ENCODE measurements at regions not wholly inside any gene's neighbourhood (a gene's known extent, or its start where the extent isn't known, plus 50 kb on each side); places are given as distances from the start of the nearest gene placed in this dataset.

- TF ChIP-seq, protein P1, sequence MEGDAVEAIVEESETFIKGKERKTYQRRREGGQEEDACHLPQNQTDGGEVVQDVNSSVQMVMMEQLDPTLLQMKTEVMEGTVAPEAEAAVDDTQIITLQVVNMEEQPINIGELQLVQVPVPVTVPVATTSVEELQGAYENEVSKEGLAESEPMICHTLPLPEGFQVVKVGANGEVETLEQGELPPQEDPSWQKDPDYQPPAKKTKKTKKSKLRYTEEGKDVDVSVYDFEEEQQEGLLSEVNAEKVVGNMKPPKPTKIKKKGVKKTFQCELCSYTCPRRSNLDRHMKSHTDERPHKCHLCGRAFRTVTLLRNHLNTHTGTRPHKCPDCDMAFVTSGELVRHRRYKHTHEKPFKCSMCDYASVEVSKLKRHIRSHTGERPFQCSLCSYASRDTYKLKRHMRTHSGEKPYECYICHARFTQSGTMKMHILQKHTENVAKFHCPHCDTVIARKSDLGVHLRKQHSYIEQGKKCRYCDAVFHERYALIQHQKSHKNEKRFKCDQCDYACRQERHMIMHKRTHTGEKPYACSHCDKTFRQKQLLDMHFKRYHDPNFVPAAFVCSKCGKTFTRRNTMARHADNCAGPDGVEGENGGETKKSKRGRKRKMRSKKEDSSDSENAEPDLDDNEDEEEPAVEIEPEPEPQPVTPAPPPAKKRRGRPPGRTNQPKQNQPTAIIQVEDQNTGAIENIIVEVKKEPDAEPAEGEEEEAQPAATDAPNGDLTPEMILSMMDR (conservative IDR thresholded peaks at IDR 0.05; ENCODE audit: low read length) = no peak
- TF ChIP-seq EZH2phosphoT487 (IDR thresholded peaks at IDR 0.05; ENCODE audit: borderline replicate concordance) = no peak
- no peaks in the 10 kb centered on the region for H3K79me2 ChIP-seq (ENCODE audit: insufficient read depth, low read length)
- no peaks in the 10 kb centered on the region for H3F3A ChIP-seq (ENCODE audit: low read depth)
- no peaks in the 10 kb centered on the region for H3K9me3 ChIP-seq (ENCODE audit: insufficient read depth, low read depth, low read length)
- no peaks in the 10 kb centered on the region for H3K27me3 ChIP-seq (ENCODE audit: insufficient read depth, low read length, poor library complexity, severe bottlenecking)
- no peaks in the 10 kb centered on the region for H3K36me3 ChIP-seq (ENCODE audit: insufficient read depth, low read length)
- H4K20me1 ChIP-seq (ENCODE audit: insufficient read depth, low read length, poor library complexity, severe bottlenecking) = no peaks in the 10 kb centered on the region
- no peak overlapping the region for H3K4me2 ChIP-seq (ENCODE audit: low read depth, low read length, poor library complexity, severe bottlenecking)
- H3K4me3 ChIP-seq (ENCODE audit: low read length, poor library complexity, severe bottlenecking) = no peak overlapping the region
- H3K4me1 ChIP-seq (ENCODE audit: insufficient read depth, low read length, poor library complexity, severe bottlenecking) = no peaks in the 10 kb centered on the region
- H3K9ac ChIP-seq (ENCODE audit: low read depth, low read length, poor library complexity, severe bottlenecking) = no peak overlapping the region
- H3K9me2 ChIP-seq (replicated peaks; ENCODE audit: low read depth, low read length) = no peaks in the 10 kb centered on the region
- H2AFZ ChIP-seq (ENCODE audit: low read length) = no peak overlapping the region
Measured at GRCh38 chr4:112861691-112862674, 187.5 kb upstream of the ANK2 start.

DNA sequence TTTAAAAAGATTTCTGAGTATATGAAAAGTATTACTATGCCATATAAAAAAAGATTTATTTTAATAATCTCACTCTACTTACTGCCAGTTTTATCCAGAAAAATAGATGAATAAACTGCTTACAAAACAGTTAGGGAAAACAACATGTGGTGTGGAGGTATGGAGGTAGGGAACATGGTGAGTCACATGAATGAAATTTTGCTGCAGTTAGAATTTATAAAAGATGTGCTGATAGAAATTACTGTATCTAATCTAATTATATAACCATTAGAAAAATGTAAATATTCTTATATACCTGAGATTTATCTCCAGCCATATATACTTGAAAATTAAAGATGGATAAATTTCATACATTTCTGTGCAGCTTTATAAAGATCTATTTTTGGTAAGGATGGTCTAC is 184.0 kb upstream of the ANK2 start:
- no peaks in the 10 kb centered on the region for H3K36me3 ChIP-seq (ENCODE audit: insufficient read depth, low read length)
- H3K4me3 ChIP-seq (ENCODE audit: low read length, poor library complexity, severe bottlenecking) = no peak overlapping the region
- no peaks in the 10 kb centered on the region for H4K20me1 ChIP-seq (ENCODE audit: insufficient read depth, low read length, poor library complexity, severe bottlenecking)
- H3K4me1 ChIP-seq (ENCODE audit: insufficient read depth, low read length, poor library complexity, severe bottlenecking) = no peaks in the 10 kb centered on the region
- no peak for TF ChIP-seq EZH2phosphoT487 (IDR thresholded peaks at IDR 0.05; ENCODE audit: borderline replicate concordance)
- TF ChIP-seq, protein P1 (conservative IDR thresholded peaks at IDR 0.05; ENCODE audit: low read length) = no peak
- H3K4me2 ChIP-seq (ENCODE audit: low read depth, low read length, poor library complexity, severe bottlenecking) = no peak overlapping the region
- no peaks in the 10 kb centered on the region for H3K27me3 ChIP-seq (ENCODE audit: insufficient read depth, low read length, poor library complexity, severe bottlenecking)
- H3K9me2 ChIP-seq (replicated peaks; ENCODE audit: low read depth, low read length) = no peaks in the 10 kb centered on the region
- no peak overlapping the region for H2AFZ ChIP-seq (ENCODE audit: low read length)
- H3F3A ChIP-seq (ENCODE audit: low read depth) = no peaks in the 10 kb centered on the region
- H3K9me3 ChIP-seq (ENCODE audit: insufficient read depth, low read depth, low read length) = no peaks in the 10 kb centered on the region
- no peaks in the 10 kb centered on the region for H3K79me2 ChIP-seq (ENCODE audit: insufficient read depth, low read length)
- no peak overlapping the region for H3K9ac ChIP-seq (ENCODE audit: low read depth, low read length, poor library complexity, severe bottlenecking)

DNA sequence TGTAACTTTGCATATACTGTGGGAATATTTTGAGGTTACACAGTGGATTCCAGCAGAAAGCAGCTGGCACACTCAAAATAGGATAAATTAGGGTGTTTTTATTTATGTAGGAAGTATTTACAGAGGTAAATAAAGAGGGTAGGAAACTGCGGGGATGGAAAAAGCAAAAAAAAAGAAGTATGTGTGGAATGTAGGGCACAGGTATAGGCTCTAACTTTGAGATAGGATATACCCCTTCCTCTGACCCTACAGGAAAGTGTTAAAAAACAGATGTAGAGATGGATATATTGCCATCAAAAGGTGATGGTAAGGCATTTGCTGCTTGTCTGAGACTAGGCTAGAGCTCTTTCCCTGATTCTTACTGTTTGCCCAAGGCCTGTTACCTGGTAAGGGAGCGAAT is 173.1 kb upstream of the ANK2 start:
- Histone ChIP-seq H3K27me3 (ENCODE audit: insufficient read depth, low read length, poor library complexity, severe bottlenecking) (peaks cover 5% of the 10 kb centered on the region), H4K20me1 (ENCODE audit: insufficient read depth, low read length, poor library complexity, severe bottlenecking) (no peaks in the 10 kb centered on the region), H3K79me2 (ENCODE audit: insufficient read depth, low read length) (no peaks in the 10 kb centered on the region), H3K9me3 (ENCODE audit: insufficient read depth, low read depth, low read length) (no peaks in the 10 kb centered on the region), H3K9ac (ENCODE audit: low read depth, low read length, poor library complexity, severe bottlenecking) (no peak overlapping the region), H3K4me2 (ENCODE audit: low read depth, low read length, poor library complexity, severe bottlenecking) (no peak overlapping the region), H3K9me2 (replicated peaks; ENCODE audit: low read depth, low read length) (no peaks in the 10 kb centered on the region), H3K4me1 (ENCODE audit: insufficient read depth, low read length, poor library complexity, severe bottlenecking) (no peaks in the 10 kb centered on the region), H3F3A (ENCODE audit: low read depth) (no peaks in the 10 kb centered on the region), H3K36me3 (ENCODE audit: insufficient read depth, low read length) (no peaks in the 10 kb centered on the region), H2AFZ (ENCODE audit: low read length) (no peak overlapping the region), H3K4me3 (ENCODE audit: low read length, poor library complexity, severe bottlenecking) (no peak overlapping the region)
- TF ChIP-seq EZH2phosphoT487 (IDR thresholded peaks at IDR 0.05; ENCODE audit: borderline replicate concordance) = no peak
- TF ChIP-seq, protein P1 (conservative IDR thresholded peaks at IDR 0.05; ENCODE audit: low read length) = no peak
